PC-9 (cell line): ENCODE measurements at regions not wholly inside any gene's neighbourhood (a gene's known extent, or its start where the extent isn't known, plus 50 kb on each side); places are given as distances from the start of the nearest gene placed in this dataset.
A peak's percentile ranks its signal among the peaks of the same experiment; 100 is the strongest.

Experiments
- BruUV-seq: library from RNA; stranded (reverse); fragments of 400-500 nt; replicated peaks from 2 replicates; lab custom pipeline; 2021; lab: Mats Ljungman, UMichigan
- CTCF ChIA-PET: fragments of 300-600 bp; sonication (Branson Sonifier 250); formaldehyde crosslinking; loops from one replicate; lab custom pipeline; 2022; ENCODE audit warnings: antibody characterized with exemption; lab: Charles Lee
- POLR2A ChIA-PET: fragments of 300-600 bp; sonication (Branson Sonifier 250); formaldehyde crosslinking; loops from one replicate; lab custom pipeline; 2022; ENCODE audit warnings: antibody characterized with exemption; ENCODE audit not compliant: unreplicated experiment; lab: Charles Lee
- DNase-seq, 2 experiments: peaks; one replicate each; pipeline versions ENCODE4 v3.0.0 to v3.0.0-alpha.2; 2015 to 2022; ENCODE audit warnings: mixed read lengths in 1 of 2
- H2AFZ ChIP-seq: fragments of 200-600 bp; sonication (generic); 2 replicates; pipeline ENCODE4 v1.8.1; 2017; ENCODE audit warnings: antibody characterized with exemption
- H3F3A ChIP-seq: fragments of 200-600 bp; sonication (generic); 2 replicates; pipeline ENCODE4 v1.8.1; 2017; ENCODE audit warnings: antibody characterized with exemption, mild to moderate bottlenecking, low read depth; ENCODE audit not compliant: insufficient read depth
- H3K27ac ChIP-seq: fragments of 200-600 bp; sonication (generic); 2 replicates; pipeline ENCODE4 v1.6.1; 2016; ENCODE audit warnings: mixed run types
- H3K27me3 ChIP-seq: fragments of 200-600 bp; sonication (generic); 2 replicates; pipeline ENCODE4 v1.6.1; 2016; ENCODE audit warnings: low read depth, mixed run types; ENCODE audit not compliant: insufficient read depth
- H3K36me3 ChIP-seq: fragments of 200-600 bp; sonication (generic); 2 replicates; pipeline ENCODE4 v1.6.1; 2016; ENCODE audit warnings: low read depth, mixed run types
- H3K4me1 ChIP-seq: fragments of 200-600 bp; sonication (generic); replicated peaks from 2 replicates; pipeline ENCODE4 v1.6.1; 2016; ENCODE audit warnings: mixed run types; ENCODE audit not compliant: insufficient read depth
- H3K4me2 ChIP-seq: fragments of 200-600 bp; sonication (generic); 2 replicates; pipeline ENCODE4 v1.6.1; 2017; ENCODE audit warnings: mixed run types
- H3K4me3 ChIP-seq: fragments of 200-600 bp; sonication (generic); 2 replicates; pipeline ENCODE4 v1.6.1; 2016; ENCODE audit warnings: mixed run types
- H3K79me2 ChIP-seq: fragments of 200-600 bp; sonication (generic); 2 replicates; pipeline ENCODE4 v1.6.1; 2017; ENCODE audit warnings: low read depth, mixed run types
- H3K9me2 ChIP-seq: fragments of 200-600 bp; sonication (generic); 2 replicates; pipeline ENCODE4 v1.8.1; 2017; ENCODE audit warnings: mild to moderate bottlenecking; ENCODE audit not compliant: insufficient read depth
- H3K9me3 ChIP-seq: fragments of 200-600 bp; sonication (generic); 2 replicates; pipeline ENCODE4 v1.8.1; 2016; ENCODE audit warnings: low read depth; ENCODE audit not compliant: insufficient read depth
- H4K20me1 ChIP-seq: fragments of 200-600 bp; sonication (generic); 2 replicates; pipeline ENCODE4 v1.8.1; 2017; ENCODE audit not compliant: insufficient read depth
- CTCF ChIP-seq: fragments of 200-600 bp; sonication (generic); conservative IDR thresholded peaks from 2 replicates; pipeline ENCODE4 v1.6.1; 2017; ENCODE audit warnings: mixed run types, antibody characterized with exemption, mild to moderate bottlenecking, moderate library complexity
- EZH2 ChIP-seq: fragments of 200-600 bp; sonication (generic); IDR thresholded peaks from 2 replicates; pipeline ENCODE4 v1.8.0; 2017; ENCODE audit warnings: antibody characterized with exemption, low read depth
- intact Hi-C: fragments of 100-400 bp; cut with micrococcal nuclease; formaldehyde crosslinking; loops from one replicate; pipeline ENCODE4 v1.10.0; 2022; ENCODE audit not compliant: unreplicated experiment

DNA sequence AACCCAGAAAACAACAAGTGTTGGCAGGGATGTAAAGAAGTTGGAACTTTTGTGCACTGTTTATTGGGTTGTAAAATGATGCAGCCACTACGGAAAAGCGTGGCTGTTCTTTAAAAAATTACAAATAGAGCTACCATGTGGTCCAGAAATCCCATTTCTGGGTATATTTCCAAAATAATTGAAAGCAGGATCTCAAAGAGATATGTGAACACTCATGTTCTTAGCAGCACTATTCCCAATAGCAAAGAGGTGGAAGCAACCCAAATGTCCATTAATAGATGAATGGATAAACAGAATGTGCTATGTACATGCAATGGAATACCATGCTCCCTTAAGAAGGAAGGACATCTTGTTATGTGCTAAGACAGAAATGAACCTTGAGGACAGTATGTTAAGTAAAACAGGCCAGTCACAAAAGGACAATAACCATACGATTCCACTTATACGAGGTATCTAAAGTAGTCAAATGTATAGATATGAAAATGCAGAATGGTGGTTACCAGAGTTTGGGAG lies 249.5 kb downstream of the PHLDA1 start:
- H3F3A ChIP-seq: peaks cover 33% of the 10 kb centered on the region
- no peak overlapping the region for H3K4me2 ChIP-seq
- H3K9me3 ChIP-seq: peaks cover 13% of the 10 kb centered on the region
- peak overlapping the region; percentile 69 for H3K27ac ChIP-seq
- no peaks in the 10 kb centered on the region for H3K9me2 ChIP-seq
- no peaks in the 10 kb centered on the region for H3K27me3 ChIP-seq
- no peaks in the 10 kb centered on the region for H3K79me2 ChIP-seq
- no TSS peak for BruUV-seq
- H3K4me3 ChIP-seq: no peak overlapping the region
- H4K20me1 ChIP-seq: no peaks in the 10 kb centered on the region
- ChIA-PET CTCF (interaction anchor here (0.7 kb wide), 1 partner anchor 203 kb away, joined by 3 read pairs; no protein-coding TSS in a partner anchor), POLR2A (no interaction called here)
- TF ChIP-seq CTCF (no peak), EZH2 (no peak)
- DNase-seq: no peak
- H3K36me3 ChIP-seq: no peaks in the 10 kb centered on the region
- H2AFZ ChIP-seq: no peak overlapping the region
- peaks cover 40% of the 10 kb centered on the region for H3K4me1 ChIP-seq
- intact Hi-C loops: loop anchor here (5.0 to 10.0 kb wide), 6 partner anchors 35 to 257 kb away; partner anchors contain the start of gene PHLDA1

- no peak overlapping the region; the same call in 1 of the 2 replicates for H3K4me2 ChIP-seq
- intact Hi-C loops: loop anchor here (5.0 to 10.0 kb wide), 6 partner anchors 36 to 257 kb away; partner anchors contain the start of gene PHLDA1
- peak; percentile 37 to 92 for DNase-seq
These were observed 250.0 kb downstream of the PHLDA1 start for GRCh38 chr12:75781532-75782046.

More at GRCh38 chr12:75781532-75782046, 250.0 kb downstream of the PHLDA1 start:
- Histone ChIP-seq H3K27ac (peak overlapping the region; percentile 69), H2AFZ (no peak overlapping the region), H3K4me1 (peaks cover 40% of the 10 kb centered on the region), H3K27me3 (no peaks in the 10 kb centered on the region), H3K9me3 (peaks cover 13% of the 10 kb centered on the region), H3K79me2 (no peaks in the 10 kb centered on the region), H4K20me1 (no peaks in the 10 kb centered on the region), H3F3A (peaks cover 33% of the 10 kb centered on the region), H3K4me3 (no peak overlapping the region), H3K9me2 (no peaks in the 10 kb centered on the region), H3K36me3 (no peaks in the 10 kb centered on the region)
- ChIA-PET POLR2A (interaction anchor here (0.5 to 0.6 kb wide), 2 partner anchors 21 to 200 kb away, joined by 3 to 4 read pairs; no protein-coding TSS in a partner anchor), CTCF (interaction anchor here (0.7 kb wide), 1 partner anchor 204 kb away, joined by 3 read pairs; no protein-coding TSS in a partner anchor)
- BruUV-seq: no TSS peak
- no peak for TF ChIP-seq CTCF
- no peak for TF ChIP-seq EZH2
